ENCODE measurements at regions not wholly inside any gene's neighbourhood (a gene's known extent, or its start where the extent isn't known, plus 50 kb on each side); places are given as distances from the start of the nearest gene placed in this dataset.

GRCh38 chr3:168183774-168184173 is 88.0 kb upstream of the GOLIM4 start:
- TF ChIP-seq EZH2 (IDR thresholded peaks at IDR 0.05) (no peak), POLR2AphosphoS5 (IDR thresholded peaks at IDR 0.05; ENCODE audit: borderline replicate concordance, low read depth, low read length) (no peak)
